Trophoblast cell (in vitro differentiated cells and primary cell): ENCODE measurements at regions not wholly inside any gene's neighbourhood (a gene's known extent, or its start where the extent isn't known, plus 50 kb on each side); places are given as distances from the start of the nearest gene placed in this dataset.

ENCODE experiments used
- DNase-seq, 2 donors: peaks; one replicate each; pipeline ENCODE4 v3.0.0-alpha.2; 2016
- H2AFZ ChIP-seq: 2 replicates; pipeline ENCODE4 v1.6.1; 2013; ENCODE audit warnings: low read length, moderate library complexity, mild to moderate bottlenecking; ENCODE audit not compliant: insufficient read depth, poor library complexity
- H2AK5ac ChIP-seq: 2 replicates; pipeline ENCODE4 v1.6.1; 2013; ENCODE audit warnings: mild to moderate bottlenecking, low read length
- H2BK120ac ChIP-seq: 2 replicates; pipeline ENCODE4 v1.6.1; 2013; ENCODE audit warnings: low read length, mild to moderate bottlenecking, moderate library complexity; ENCODE audit not compliant: insufficient read depth, poor library complexity
- H2BK12ac ChIP-seq: 2 replicates; pipeline ENCODE4 v1.6.1; 2013; ENCODE audit warnings: mild to moderate bottlenecking, low read length, moderate library complexity
- H2BK5ac ChIP-seq: 2 replicates; pipeline ENCODE4 v1.6.1; 2013; ENCODE audit warnings: low read length, low read depth, moderate library complexity, mild to moderate bottlenecking; ENCODE audit not compliant: poor library complexity
- H3K14ac ChIP-seq: 2 replicates; pipeline ENCODE4 v1.6.1; 2013; ENCODE audit warnings: mild to moderate bottlenecking, low read length
- H3K18ac ChIP-seq: 2 replicates; pipeline ENCODE4 v1.6.1; 2013; ENCODE audit warnings: mild to moderate bottlenecking, low read length
- H3K23ac ChIP-seq: 2 replicates; pipeline ENCODE4 v1.6.1; 2013; ENCODE audit warnings: low read length
- H3K27ac ChIP-seq: 2 replicates; pipeline ENCODE4 v1.5.1; 2013; ENCODE audit warnings: low read depth, mild to moderate bottlenecking, inconsistent platforms, low read length, moderate library complexity
- H3K27me3 ChIP-seq: 2 replicates; pipeline ENCODE4 v1.6.1; 2013; ENCODE audit warnings: inconsistent platforms, mild to moderate bottlenecking, low read length, moderate library complexity; ENCODE audit not compliant: insufficient read depth
- H3K36me3 ChIP-seq, 2 experiments: 1 replicate in 1 of 2; 2 replicates in 1 of 2; pipeline ENCODE4 v1.6.1; 2013; ENCODE audit warnings: low read length in 2 of 2, mild to moderate bottlenecking in 2 of 2, moderate library complexity in 1 of 2; ENCODE audit not compliant: insufficient read depth in 2 of 2, control insufficient read depth in 1 of 2
- H3K4ac ChIP-seq: 2 replicates; pipeline ENCODE4 v1.6.1; 2013; ENCODE audit warnings: low read depth, mild to moderate bottlenecking, low read length, moderate library complexity
- H3K4me1 ChIP-seq, 2 experiments: 1 replicate in 1 of 2; 2 replicates in 1 of 2; pipeline ENCODE4 v1.6.1; 2013; ENCODE audit warnings: low read length in 2 of 2, mild to moderate bottlenecking in 2 of 2, moderate library complexity in 1 of 2; ENCODE audit not compliant: insufficient read depth in 2 of 2, control insufficient read depth in 1 of 2
- H3K4me2 ChIP-seq: 2 replicates; pipeline ENCODE4 v1.6.1; 2013; ENCODE audit warnings: inconsistent platforms, mild to moderate bottlenecking, low read length, moderate library complexity
- H3K4me3 ChIP-seq: 2 replicates; pipeline ENCODE4 v1.5.1; 2013; ENCODE audit warnings: mild to moderate bottlenecking, low read depth, low read length, inconsistent platforms
- H3K79me1 ChIP-seq: one replicate; pipeline ENCODE4 v1.6.1; 2013; ENCODE audit warnings: low read length
- H3K79me2 ChIP-seq: 2 replicates; pipeline ENCODE4 v1.6.1; 2013; ENCODE audit warnings: low read length, mild to moderate bottlenecking; ENCODE audit not compliant: control insufficient read depth, insufficient read depth, poor library complexity
- H3K9ac ChIP-seq: 2 replicates; pipeline ENCODE4 v1.6.1; 2013; ENCODE audit warnings: mild to moderate bottlenecking, low read length
- H3K9me3 ChIP-seq: 2 replicates; pipeline ENCODE4 v1.6.1; 2013; ENCODE audit warnings: low read depth, mild to moderate bottlenecking, control low read depth, inconsistent platforms, low read length; ENCODE audit not compliant: insufficient read depth
- H4K12ac ChIP-seq: 2 replicates; pipeline ENCODE4 v1.6.1; 2013; ENCODE audit warnings: low read depth, mild to moderate bottlenecking, low read length, moderate library complexity
- H4K8ac ChIP-seq: 2 replicates; pipeline ENCODE4 v1.6.1; 2013; ENCODE audit warnings: low read depth, mild to moderate bottlenecking, low read length, moderate library complexity
- H4K91ac ChIP-seq: one replicate; pipeline ENCODE4 v1.6.1; 2013; ENCODE audit warnings: low read depth, mild to moderate bottlenecking, low read length, moderate library complexity
- WGBS: extraction: QIAGEN DNeasy Blood & Tissue Kit; methylation state at CpG from one replicate; pipeline ENCODE4 v1.1.7; 2013; ENCODE audit warnings: missing lambda C conversion rate; ENCODE audit not compliant: insufficient read length, insufficient coverage; ENCODE audit errors: extremely low coverage; 5-methylcytosine and 5-hydroxymethylcytosine counted together

- Histone ChIP-seq H2AK5ac (no peak overlapping the region), H2BK12ac (no peak overlapping the region), H3K23ac (no peak overlapping the region), H3K79me1 (peaks cover 1% of the 10 kb centered on the region), H3K4me2 (no peak overlapping the region), H3K9me3 (no peaks in the 10 kb centered on the region), H3K18ac (no peak overlapping the region), H3K4me1 (peaks cover 0 to 5% of the 10 kb centered on the region in 2 experiments), H4K91ac (no peak overlapping the region), H2BK5ac (no peak overlapping the region), H3K79me2 (no peaks in the 10 kb centered on the region), H3K4ac (no peak overlapping the region), H3K4me3 (no peak overlapping the region), H3K27me3 (no peaks in the 10 kb centered on the region), H4K8ac (no peak overlapping the region), H4K12ac (no peak overlapping the region), H3K14ac (no peak overlapping the region), H3K27ac (no peak overlapping the region), H3K36me3 (no peaks in the 10 kb centered on the region), H2AFZ (no peak overlapping the region), H2BK120ac (no peak overlapping the region), H3K9ac (no peak overlapping the region)
- WGBS: no CpG with 5 or more reads among the region's 7 CpGs
- no peak for DNase-seq
These were observed 52.9 kb upstream of the CITED4 start for GRCh38 chr1:40914927-40915569.

- H4K91ac ChIP-seq: no peak overlapping the region
These were observed 53.4 kb upstream of the CITED4 start for GRCh38 chr1:40915581-40915980.

GRCh38 chr1:40917995-40918711, 56.0 kb upstream of the CITED4 start:
- Histone ChIP-seq H2AFZ (no peak overlapping the region), H3K4me3 (no peak overlapping the region), H3K23ac (no peak overlapping the region), H4K12ac (no peak overlapping the region), H3K9me3 (peaks cover 1% of the 10 kb centered on the region), H3K4me2 (no peak overlapping the region), H3K27me3 (no peaks in the 10 kb centered on the region), H3K79me2 (no peaks in the 10 kb centered on the region), H3K36me3 (no peaks in the 10 kb centered on the region), H2BK12ac (no peak overlapping the region), H2BK5ac (no peak overlapping the region), H3K27ac (no peak overlapping the region), H4K8ac (no peak overlapping the region), H2AK5ac (no peak overlapping the region), H4K91ac (no peak overlapping the region), H2BK120ac (no peak overlapping the region), H3K4me1 (peaks cover 0 to 5% of the 10 kb centered on the region in 2 experiments), H3K9ac (no peak overlapping the region), H3K4ac (no peak overlapping the region), H3K18ac (no peak overlapping the region), H3K79me1 (no peaks in the 10 kb centered on the region), H3K14ac (no peak overlapping the region)
- no CpG with 5 or more reads among the region's 6 CpGs for WGBS
- no peak for DNase-seq

More at GRCh38 chr1:40915581-40915980, 53.4 kb upstream of the CITED4 start:
- no peak overlapping the region for H3K9ac ChIP-seq
- H3K79me2 ChIP-seq: no peaks in the 10 kb centered on the region
- H3K4me1 ChIP-seq: peaks cover 0 to 5% of the 10 kb centered on the region in 2 experiments
- H3K4me2 ChIP-seq: no peak overlapping the region
- H2BK5ac ChIP-seq: no peak overlapping the region
- H4K8ac ChIP-seq: no peak overlapping the region
- no peaks in the 10 kb centered on the region for H3K27me3 ChIP-seq
- no peaks in the 10 kb centered on the region for H3K36me3 ChIP-seq
- H2BK120ac ChIP-seq: no peak overlapping the region
- H2BK12ac ChIP-seq: no peak overlapping the region
- DNase-seq: no peak
- H2AFZ ChIP-seq: no peak overlapping the region
- no peak overlapping the region for H3K23ac ChIP-seq
- H3K4ac ChIP-seq: no peak overlapping the region
- H2AK5ac ChIP-seq: no peak overlapping the region
- no peak overlapping the region for H4K12ac ChIP-seq
- no peaks in the 10 kb centered on the region for H3K79me1 ChIP-seq
- H3K14ac ChIP-seq: no peak overlapping the region
- no peak overlapping the region for H3K18ac ChIP-seq
- H3K9me3 ChIP-seq: no peaks in the 10 kb centered on the region
- WGBS: no CpG with 5 or more reads among the region's 10 CpGs
- no peak overlapping the region for H3K27ac ChIP-seq
- H3K4me3 ChIP-seq: no peak overlapping the region

GRCh38 chr1:40919475-40920011, 57.4 kb upstream of the CITED4 start:
- Histone ChIP-seq H3K27ac (no peak overlapping the region), H3K79me2 (no peaks in the 10 kb centered on the region), H4K91ac (no peak overlapping the region), H2BK12ac (no peak overlapping the region), H2AK5ac (no peak overlapping the region), H3K27me3 (no peaks in the 10 kb centered on the region), H3K9ac (peak overlapping the region; percentile 15), H3K14ac (no peak overlapping the region), H4K8ac (no peak overlapping the region), H3K4me2 (no peak overlapping the region), H3K79me1 (no peaks in the 10 kb centered on the region), H3K4ac (no peak overlapping the region), H2BK120ac (no peak overlapping the region), H3K23ac (no peak overlapping the region), H2BK5ac (no peak overlapping the region), H3K18ac (no peak overlapping the region), H3K36me3 (no peaks in the 10 kb centered on the region), H3K4me3 (no peak overlapping the region), H4K12ac (no peak overlapping the region), H3K9me3 (peaks cover 1% of the 10 kb centered on the region), H3K4me1 (peaks cover 0 to 5% of the 10 kb centered on the region in 2 experiments), H2AFZ (no peak overlapping the region)
- DNase-seq: no peak
- WGBS: no CpG with 5 or more reads among the region's 12 CpGs
